ENCODE measurements at regions not wholly inside any gene's neighbourhood (a gene's known extent, or its start where the extent isn't known, plus 50 kb on each side); places are given as distances from the start of the nearest gene placed in this dataset.
"Not testable (repeated sequence)": the region's sequence is repeated elsewhere in the genome, so short reads cannot be mapped to it uniquely, and the experiment has no call there.

GRCh38 chr6:145093226-145093625 is 642.1 kb downstream of the EPM2A start:
- H3K9me3 ChIP-seq (ENCODE audit: severe bottlenecking) = no peaks in the 10 kb centered on the region
- H3K27me3 ChIP-seq (ENCODE audit: insufficient read depth, low read depth, severe bottlenecking) = no peaks in the 10 kb centered on the region
- TF ChIP-seq CTCF (IDR thresholded peaks at IDR 0.05; ENCODE audit: low read depth, low read length) = no peak
- DNase-seq = no peak
- H3K27ac ChIP-seq = no peak overlapping the region
- no peaks in the 10 kb centered on the region for H3K36me3 ChIP-seq
- H3K4me3 ChIP-seq (ENCODE audit: low read depth, low read length) = no peak overlapping the region

GRCh38 chr6:145096846-145097245 is 638.5 kb downstream of the EPM2A start:
- Histone ChIP-seq H3K4me3 (ENCODE audit: low read depth, low read length) (no peak overlapping the region), H3K27ac (no peak overlapping the region), H3K9me3 (ENCODE audit: severe bottlenecking) (no peaks in the 10 kb centered on the region), H3K36me3 (no peaks in the 10 kb centered on the region), H3K27me3 (ENCODE audit: insufficient read depth, low read depth, severe bottlenecking) (no peaks in the 10 kb centered on the region)
- DNase-seq = no peak
- no peak for TF ChIP-seq CTCF (IDR thresholded peaks at IDR 0.05; ENCODE audit: low read depth, low read length)

GRCh38 chr6:145098127-145098526 is 637.2 kb downstream of the EPM2A start:
- H3K36me3 ChIP-seq = not testable (repeated sequence)

GRCh38 chr6:145099713-145100112 is 635.6 kb downstream of the EPM2A start:
- no peak for TF ChIP-seq CTCF (IDR thresholded peaks at IDR 0.05; ENCODE audit: low read depth, low read length)
- no peak overlapping the region for H3K27ac ChIP-seq
- H3K4me3 ChIP-seq (ENCODE audit: low read depth, low read length) = no peak overlapping the region
- H3K36me3 ChIP-seq = no peaks in the 10 kb centered on the region
- peaks cover 2% of the 10 kb centered on the region for H3K9me3 ChIP-seq (ENCODE audit: severe bottlenecking)
- DNase-seq = no peak
- no peaks in the 10 kb centered on the region for H3K27me3 ChIP-seq (ENCODE audit: insufficient read depth, low read depth, severe bottlenecking)

More at GRCh38 chr6:145098127-145098526, 637.2 kb downstream of the EPM2A start:
- not testable (repeated sequence) for H3K9me3 ChIP-seq (ENCODE audit: severe bottlenecking); H3K27ac ChIP-seq; H3K4me3 ChIP-seq (ENCODE audit: low read depth, low read length); DNase-seq; H3K27me3 ChIP-seq (ENCODE audit: insufficient read depth, low read depth, severe bottlenecking)

GRCh38 chr6:145110109-145110508 is 625.2 kb downstream of the EPM2A start:
- H3K27ac ChIP-seq = no peak overlapping the region
- no peak overlapping the region for H3K4me3 ChIP-seq (ENCODE audit: low read depth, low read length)
- no peak for TF ChIP-seq CTCF (IDR thresholded peaks at IDR 0.05; ENCODE audit: low read depth, low read length)
- DNase-seq = no peak
- H3K9me3 ChIP-seq (ENCODE audit: severe bottlenecking) = no peaks in the 10 kb centered on the region
- H3K36me3 ChIP-seq = no peaks in the 10 kb centered on the region
- H3K27me3 ChIP-seq (ENCODE audit: insufficient read depth, low read depth, severe bottlenecking) = no peaks in the 10 kb centered on the region

- H3K36me3 ChIP-seq; DNase-seq; H3K27me3 ChIP-seq (ENCODE audit: insufficient read depth, low read depth, severe bottlenecking); H3K27ac ChIP-seq; H3K4me3 ChIP-seq (ENCODE audit: low read depth, low read length); H3K9me3 ChIP-seq (ENCODE audit: severe bottlenecking): not testable (repeated sequence)
Measured at GRCh38 chr6:145111407-145111806, 623.9 kb downstream of the EPM2A start.

- TF ChIP-seq CTCF (IDR thresholded peaks at IDR 0.05; ENCODE audit: low read depth, low read length) = no peak
- Histone ChIP-seq H3K27me3 (ENCODE audit: insufficient read depth, low read depth, severe bottlenecking) (no peaks in the 10 kb centered on the region), H3K4me3 (ENCODE audit: low read depth, low read length) (no peak overlapping the region), H3K36me3 (no peaks in the 10 kb centered on the region), H3K9me3 (ENCODE audit: severe bottlenecking) (no peaks in the 10 kb centered on the region), H3K27ac (no peak overlapping the region)
- DNase-seq = no peak
Measured at GRCh38 chr6:145112711-145113148, 622.6 kb downstream of the EPM2A start.

Data from WERI-Rb-1 (cell line).